GM23248 (cell line): ENCODE measurements at regions not wholly inside any gene's neighbourhood (a gene's known extent, or its start where the extent isn't known, plus 50 kb on each side); places are given as distances from the start of the nearest gene placed in this dataset.

Experiments
- EZH2 ChIP-seq: fragments of 200-600 bp; sonication (generic); IDR thresholded peaks from 2 replicates; pipeline ENCODE4 v1.6.1; 2018; ENCODE audit warnings: antibody characterized with exemption, mild to moderate bottlenecking; ENCODE audit not compliant: insufficient read depth, poor library complexity, severe bottlenecking
- EZH2phosphoT487 ChIP-seq: fragments of 200-600 bp; sonication (generic); IDR thresholded peaks from 2 replicates; pipeline ENCODE4 v1.6.1; 2018; ENCODE audit warnings: antibody characterized with exemption, moderate library complexity, mild to moderate bottlenecking, low read depth; ENCODE audit not compliant: insufficient read depth

DNA sequence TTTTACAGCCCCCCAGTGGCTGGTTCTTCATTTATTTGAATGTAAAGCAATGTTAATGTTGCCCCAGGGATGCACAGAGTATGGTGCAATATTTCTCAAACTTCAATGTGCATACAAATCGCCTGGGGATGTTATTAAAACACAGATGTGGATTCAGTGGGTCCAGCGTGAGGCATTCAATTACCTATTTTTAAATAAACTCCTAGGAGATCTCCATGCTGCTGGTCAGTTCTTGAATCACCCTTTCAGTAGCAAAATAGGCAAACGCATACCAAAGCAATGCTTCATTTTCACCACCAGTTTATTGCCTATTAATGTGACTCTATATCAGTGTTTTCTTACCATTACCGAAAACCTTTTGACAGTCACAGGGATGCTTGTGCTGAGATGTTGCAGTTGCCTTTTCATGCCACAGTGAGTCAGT, 530.7 kb downstream of the CBLN2 start:
- TF ChIP-seq EZH2phosphoT487 (no peak), EZH2 (no peak)
